Keratinocyte (primary cell): ENCODE measurements at regions not wholly inside any gene's neighbourhood (a gene's known extent, or its start where the extent isn't known, plus 50 kb on each side); places are given as distances from the start of the nearest gene placed in this dataset.

Source experiments
- CTCF ChIP-seq, 3 experiments: IDR thresholded peaks in 1 of 3; conservative IDR thresholded peaks in 1 of 3; optimal IDR thresholded peaks in 1 of 3; 2 replicates in 2 of 3; 3 replicates in 1 of 3; pipeline versions ENCODE3 to v1.5.1; 2011; ENCODE audit warnings: low read length in 3 of 3, mild to moderate bottlenecking in 3 of 3, moderate library complexity in 2 of 3, control low read depth in 1 of 3, inconsistent platforms in 1 of 3; ENCODE audit not compliant: insufficient read depth in 2 of 3; ENCODE audit errors: extremely low read depth in 1 of 3
- EZH2 ChIP-seq: IDR thresholded peaks from one replicate; pipeline ENCODE4 v1.6.1; 2012; ENCODE audit warnings: inconsistent platforms, mild to moderate bottlenecking, low read length, moderate library complexity

GRCh38 chr1:193697776-193698175, 511.4 kb upstream of the B3GALT2 start:
- no peak for TF ChIP-seq CTCF (optimal IDR thresholded peaks at IDR 0.05 in 1 of 3, IDR thresholded peaks at IDR 0.05 in 1 of 3, conservative IDR thresholded peaks at IDR 0.05 in 1 of 3; ENCODE audit: extremely low read depth in 1 of 3, insufficient read depth in 2 of 3, low read length in 3 of 3)
- TF ChIP-seq EZH2: no peak
